Activated CD4-positive, alpha-beta memory T cell treated with anti-CD3 and anti-CD28 coated beads for 36 hours (primary cell): ENCODE measurements at regions not wholly inside any gene's neighbourhood (a gene's known extent, or its start where the extent isn't known, plus 50 kb on each side); places are given as distances from the start of the nearest gene placed in this dataset.

Source experiments
- CTCF ChIA-PET: fragments of 350-600 bp; sonication (Branson Sonifier 250); formaldehyde crosslinking; loops from one replicate; lab custom pipeline; 2021; ENCODE audit warnings: antibody characterized with exemption, inconsistent platforms; lab: Charles Lee
- POLR2A ChIA-PET: fragments of 350-600 bp; sonication (Branson Sonifier 250); formaldehyde crosslinking; loops from one replicate; lab custom pipeline; 2021; ENCODE audit warnings: antibody characterized with exemption; lab: Charles Lee
- DNase-seq: peaks from one replicate; pipeline ENCODE4 v3.0.0-alpha.2; 2020
- H3K27ac Mint-ChIP-seq: one replicate; pipeline ENCODE4 v1.8.0; 2021; ENCODE audit warnings: mixed read lengths
- H3K27me3 Mint-ChIP-seq: one replicate; pipeline ENCODE4 v1.8.0; 2021; ENCODE audit warnings: mixed read lengths
- H3K36me3 Mint-ChIP-seq: one replicate; pipeline ENCODE4 v1.8.0; 2021; ENCODE audit warnings: mixed read lengths
- H3K4me1 Mint-ChIP-seq: one replicate; pipeline ENCODE4 v1.8.0; 2021; ENCODE audit warnings: low read depth, mixed read lengths
- H3K4me3 Mint-ChIP-seq: one replicate; pipeline ENCODE4 v1.8.0; 2021; ENCODE audit warnings: mild to moderate bottlenecking, mixed read lengths
- H3K9me3 Mint-ChIP-seq: one replicate; pipeline ENCODE4 v1.8.0; 2021; ENCODE audit warnings: mixed read lengths
- intact Hi-C: fragments of 100-400 bp; cut with micrococcal nuclease; formaldehyde crosslinking; loops from one replicate; pipeline ENCODE4 v1.15.1; 2023

DNA sequence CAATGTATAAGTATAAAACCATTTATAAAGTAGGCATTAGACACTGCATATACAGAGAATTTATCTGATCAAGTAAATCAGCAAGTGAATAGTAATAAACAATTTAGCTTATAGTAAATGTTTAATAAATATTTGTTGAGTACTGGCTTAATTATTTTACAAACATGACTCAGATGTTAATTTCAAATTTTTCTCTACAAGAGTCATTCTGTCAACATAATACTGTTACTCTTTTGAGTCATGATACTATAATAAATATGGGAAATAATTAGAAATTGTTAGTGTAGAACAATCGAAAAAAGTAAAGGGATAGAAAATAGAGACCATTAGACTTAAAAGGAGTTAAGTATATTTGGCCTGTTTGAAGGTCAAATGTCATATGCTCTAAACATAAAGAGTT is 133.6 kb upstream of the MC4R start:
- DNase-seq, result no peak
- Mint-ChIP-seq H3K4me3 (no peak overlapping the region), H3K27me3 (no peaks in the 10 kb centered on the region), H3K36me3 (no peaks in the 10 kb centered on the region), H3K9me3 (no peaks in the 10 kb centered on the region), H3K27ac (no peak overlapping the region), H3K4me1 (no peaks in the 10 kb centered on the region)
- intact Hi-C loops, result no loop called here
- ChIA-PET CTCF (no interaction called here), POLR2A (no interaction called here)

DNA sequence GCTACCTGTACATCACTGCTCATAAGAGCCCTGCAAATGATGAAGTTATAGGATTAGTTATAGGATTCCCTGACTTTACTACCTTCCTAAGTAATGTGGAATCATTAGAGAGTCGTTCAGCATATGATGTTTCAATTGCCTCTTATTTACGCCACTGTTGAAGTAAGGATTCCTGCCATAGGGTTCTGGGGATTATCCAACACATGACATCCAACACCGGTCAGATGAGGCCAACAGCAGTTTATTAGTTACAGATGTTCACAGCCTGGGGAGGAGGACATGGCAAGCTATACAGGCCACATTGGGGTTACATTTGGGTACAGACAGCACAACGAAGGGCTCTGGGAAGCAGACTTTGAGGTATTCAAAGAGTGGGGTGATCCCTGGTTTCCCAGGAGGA is 134.1 kb upstream of the MC4R start:
- no peak overlapping the region for H3K4me3 Mint-ChIP-seq
- CTCF ChIA-PET, result no interaction called here
- intact Hi-C loops, result no loop called here

DNA sequence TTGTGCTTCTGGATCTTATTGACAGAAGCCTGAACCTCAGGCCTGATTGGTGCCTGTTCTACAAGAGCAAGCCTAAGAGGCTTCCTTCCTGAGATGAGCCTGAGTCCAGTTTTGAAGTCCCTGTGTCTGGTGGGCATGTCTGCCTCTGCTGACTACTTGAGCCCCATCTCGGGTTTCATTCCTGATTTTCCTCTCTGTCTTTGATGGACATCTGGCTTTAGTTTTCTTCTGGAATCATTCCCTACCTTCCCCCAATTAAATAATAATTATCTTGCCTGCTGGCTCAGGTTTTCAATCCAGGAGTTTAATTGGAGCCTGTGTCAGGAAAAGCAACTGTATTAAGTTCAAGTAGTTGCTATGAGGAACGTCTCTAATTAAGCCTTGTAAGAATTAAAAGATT is 135.5 kb upstream of the MC4R start:
- ChIA-PET CTCF (no interaction called here), POLR2A (no interaction called here)
- H3K27ac Mint-ChIP-seq, result no peak overlapping the region
- DNase-seq, result no peak
- H3K9me3 Mint-ChIP-seq, result no peaks in the 10 kb centered on the region
- intact Hi-C loops, result no loop called here
- H3K4me3 Mint-ChIP-seq, result no peak overlapping the region
- no peaks in the 10 kb centered on the region for H3K4me1 Mint-ChIP-seq
- H3K36me3 Mint-ChIP-seq, result no peaks in the 10 kb centered on the region
- no peaks in the 10 kb centered on the region for H3K27me3 Mint-ChIP-seq

More for the DNA sequence above, 134.1 kb upstream of the MC4R start:
- H3K36me3 Mint-ChIP-seq, result no peaks in the 10 kb centered on the region
- no peaks in the 10 kb centered on the region for H3K4me1 Mint-ChIP-seq
- no peaks in the 10 kb centered on the region for H3K9me3 Mint-ChIP-seq
- DNase-seq, result no peak
- POLR2A ChIA-PET, result no interaction called here
- H3K27me3 Mint-ChIP-seq, result no peaks in the 10 kb centered on the region
- no peak overlapping the region for H3K27ac Mint-ChIP-seq

DNA sequence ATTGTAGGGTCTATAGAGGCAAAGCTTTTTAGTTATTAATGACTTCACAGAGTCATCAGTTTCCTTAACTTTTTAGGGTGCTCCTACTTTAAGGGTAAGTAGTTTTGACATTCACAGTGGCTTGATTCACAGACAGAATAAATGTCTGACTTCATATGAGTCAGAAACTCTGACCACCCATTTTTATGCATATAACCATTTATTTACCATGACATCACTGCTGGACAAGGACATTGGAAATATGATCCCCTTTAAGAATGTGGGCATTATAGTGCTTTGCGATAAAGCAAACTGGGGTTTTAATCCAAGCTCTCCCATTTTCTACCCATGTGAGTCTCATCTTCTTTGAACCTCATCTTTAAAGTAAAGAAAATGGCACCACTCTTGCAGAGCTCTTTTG is 162.0 kb upstream of the MC4R start:
- Mint-ChIP-seq H3K9me3 (no peaks in the 10 kb centered on the region), H3K36me3 (no peaks in the 10 kb centered on the region), H3K4me1 (no peaks in the 10 kb centered on the region), H3K4me3 (no peak overlapping the region), H3K27ac (no peak overlapping the region), H3K27me3 (no peaks in the 10 kb centered on the region)
- ChIA-PET CTCF (no interaction called here), POLR2A (no interaction called here)
- intact Hi-C loops, result no loop called here
- DNase-seq, result no peak

DNA sequence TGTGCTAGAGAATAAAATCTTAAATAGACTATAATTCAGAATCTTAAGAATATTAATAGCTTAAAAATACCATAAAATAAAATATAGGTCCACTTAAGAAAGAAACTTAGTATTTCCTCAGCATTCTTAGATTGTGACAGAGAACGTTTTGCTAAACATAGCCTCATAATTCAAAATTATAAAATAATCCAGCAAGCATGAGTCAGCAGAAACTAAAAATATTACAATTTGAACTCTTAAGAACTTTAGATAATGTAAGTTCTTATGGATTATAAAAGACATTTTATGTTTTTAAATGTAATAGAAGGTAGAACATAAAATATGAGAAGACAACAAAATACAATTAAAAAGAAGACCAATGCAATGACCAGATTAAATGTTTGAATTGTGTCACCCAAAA is 164.5 kb upstream of the MC4R start:
- Mint-ChIP-seq H3K27me3 (no peaks in the 10 kb centered on the region), H3K4me3 (no peak overlapping the region), H3K4me1 (no peaks in the 10 kb centered on the region), H3K9me3 (no peaks in the 10 kb centered on the region), H3K27ac (no peak overlapping the region), H3K36me3 (no peaks in the 10 kb centered on the region)
- ChIA-PET CTCF (no interaction called here), POLR2A (no interaction called here)
- intact Hi-C loops, result no loop called here
- DNase-seq, result no peak

DNA sequence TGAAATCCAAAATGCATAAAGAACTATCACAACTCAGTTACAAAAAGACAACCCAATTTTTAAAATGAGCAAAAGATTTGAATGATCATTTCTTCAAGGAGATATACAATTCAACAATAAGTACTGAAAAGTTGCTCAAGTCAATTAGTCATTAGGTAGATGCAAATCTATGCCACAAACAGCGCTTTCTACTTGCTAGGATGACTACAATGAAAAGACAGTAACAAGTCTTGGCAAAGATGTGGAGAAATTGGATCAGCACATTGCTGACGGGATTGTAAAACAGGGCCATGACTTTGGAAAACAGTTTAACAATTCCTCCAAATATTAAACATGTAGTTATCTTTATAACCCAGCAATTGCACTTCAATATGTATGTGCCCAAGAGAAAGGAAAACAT is 166.3 kb upstream of the MC4R start:
- Mint-ChIP-seq H3K27me3 (no peaks in the 10 kb centered on the region), H3K4me3 (no peak overlapping the region), H3K27ac (no peak overlapping the region), H3K36me3 (no peaks in the 10 kb centered on the region), H3K4me1 (no peaks in the 10 kb centered on the region), H3K9me3 (no peaks in the 10 kb centered on the region)
- POLR2A ChIA-PET, result no interaction called here
- CTCF ChIA-PET, result no interaction called here
- DNase-seq, result no peak
- intact Hi-C loops, result no loop called here

DNA sequence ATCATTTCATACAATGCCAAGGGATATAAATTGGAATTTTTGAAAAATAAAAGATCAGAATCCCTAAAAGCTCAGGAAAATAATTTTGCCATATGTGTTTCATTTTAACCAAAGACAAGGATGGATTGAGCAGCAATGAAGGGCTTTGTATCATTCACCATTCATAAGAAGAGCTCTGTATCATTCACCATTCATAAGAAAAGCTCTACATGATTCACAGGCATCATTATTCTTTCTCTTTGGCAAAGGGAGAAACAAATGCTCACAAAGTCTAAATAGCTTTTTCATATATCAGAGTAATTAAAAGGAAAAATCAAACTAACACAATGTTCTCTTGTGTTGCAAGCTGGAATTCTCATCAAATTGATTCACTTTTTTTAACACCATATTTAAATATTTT is 169.1 kb upstream of the MC4R start:
- Mint-ChIP-seq H3K4me3 (no peak overlapping the region), H3K9me3 (no peaks in the 10 kb centered on the region), H3K27ac (no peak overlapping the region), H3K4me1 (no peaks in the 10 kb centered on the region), H3K36me3 (no peaks in the 10 kb centered on the region), H3K27me3 (no peaks in the 10 kb centered on the region)
- no peak for DNase-seq
- CTCF ChIA-PET, result no interaction called here
- intact Hi-C loops, result loop anchor here (10.0 kb wide), 2 partner anchors 847 to 1087 kb away; partner anchors contain the start of gene CCBE1
- POLR2A ChIA-PET, result no interaction called here

DNA sequence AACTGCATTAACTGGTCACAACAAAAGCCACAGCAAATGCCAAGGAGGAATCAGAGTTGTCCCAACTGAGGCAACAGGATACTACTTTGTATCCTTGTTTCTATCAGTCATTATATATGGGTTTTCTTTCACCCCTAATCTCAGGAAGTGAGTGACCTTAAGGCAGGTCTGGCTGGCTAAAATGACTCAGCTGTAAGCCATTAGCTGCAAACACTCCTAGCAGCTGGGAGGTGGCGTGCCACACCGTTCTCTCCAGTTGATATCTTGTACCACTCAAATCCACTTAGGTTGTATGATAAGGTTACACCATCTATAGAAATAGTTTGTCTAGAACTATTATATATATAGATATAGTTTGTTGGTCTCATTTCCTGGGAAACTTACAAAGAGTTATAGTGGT is 171.1 kb upstream of the MC4R start:
- Mint-ChIP-seq H3K27ac (no peak overlapping the region), H3K4me1 (no peaks in the 10 kb centered on the region), H3K27me3 (no peaks in the 10 kb centered on the region), H3K9me3 (no peaks in the 10 kb centered on the region), H3K36me3 (no peaks in the 10 kb centered on the region), H3K4me3 (no peak overlapping the region)
- DNase-seq, result no peak
- POLR2A ChIA-PET, result no interaction called here
- intact Hi-C loops, result loop anchor here (10.0 kb wide), 2 partner anchors 849 to 1089 kb away; partner anchors contain the start of gene CCBE1
- CTCF ChIA-PET, result no interaction called here

DNA sequence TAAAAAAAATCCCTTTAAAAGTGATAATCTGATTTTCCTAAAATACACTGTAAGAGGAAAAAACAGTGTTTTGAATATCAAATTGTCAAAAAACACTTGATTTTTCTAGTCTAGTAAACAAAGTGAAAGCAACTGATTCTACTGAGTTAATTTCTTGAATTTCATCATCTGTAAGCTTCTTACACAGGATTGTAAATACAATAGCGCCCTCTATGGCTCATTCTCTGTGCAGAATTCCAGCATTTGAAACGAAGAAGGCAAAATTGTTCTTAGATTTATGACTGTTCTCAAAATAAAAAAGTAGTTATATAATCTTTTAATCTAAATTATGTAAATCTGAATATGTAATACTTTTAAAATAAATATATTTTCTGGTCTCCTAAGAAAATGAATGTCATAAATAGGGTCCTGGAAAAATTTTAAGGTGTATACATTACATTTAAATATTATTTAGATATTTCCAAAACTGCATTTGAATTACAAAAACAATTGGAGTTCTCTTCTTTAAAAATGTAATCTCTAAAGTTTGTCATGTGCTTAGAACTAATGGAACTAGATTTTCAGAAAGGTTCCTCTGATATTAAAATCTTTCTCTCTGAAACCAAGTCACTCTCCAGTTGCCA is 176.9 kb upstream of the MC4R start:
- H3K36me3 Mint-ChIP-seq, result no peaks in the 10 kb centered on the region
- H3K4me1 Mint-ChIP-seq, result no peaks in the 10 kb centered on the region
- no peak overlapping the region for H3K27ac Mint-ChIP-seq
- H3K4me3 Mint-ChIP-seq, result no peak overlapping the region
- POLR2A ChIA-PET, result interaction anchor here (0.6 kb wide), 1 partner anchor 538 kb away, joined by 3 read pairs; no protein-coding TSS in a partner anchor
- H3K9me3 Mint-ChIP-seq, result no peaks in the 10 kb centered on the region
- intact Hi-C loops, result loop anchor here (1.0 to 10.0 kb wide), 5 partner anchors 555 to 1095 kb away; partner anchors contain the start of gene CCBE1
- CTCF ChIA-PET, result interaction anchor here (1.1 to 3.0 kb wide), 5 partner anchors 553 to 1090 kb away, joined by 3 to 22 read pairs (median 6); no protein-coding TSS in a partner anchor
- no peak for DNase-seq
- no peaks in the 10 kb centered on the region for H3K27me3 Mint-ChIP-seq

DNA sequence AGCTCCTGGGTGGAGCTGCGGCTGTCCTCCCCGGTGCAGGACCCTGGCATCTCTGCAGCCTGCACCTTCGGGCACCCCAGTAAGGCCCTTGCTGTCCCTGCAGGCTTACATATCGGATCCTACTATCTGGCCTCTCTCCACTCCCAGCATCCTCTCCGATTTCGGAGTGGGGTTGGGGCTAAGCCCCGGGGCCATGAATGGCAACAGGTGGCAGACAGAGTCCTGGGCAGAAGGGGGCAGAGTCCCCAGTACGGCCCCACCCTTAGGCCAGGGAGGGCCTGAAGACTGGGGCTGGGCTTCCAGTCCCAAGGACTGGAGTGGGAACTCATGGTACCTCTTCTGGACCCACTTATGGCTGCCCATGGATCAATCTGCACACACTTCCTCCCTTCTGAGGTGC is 180.4 kb upstream of the MC4R start:
- no peaks in the 10 kb centered on the region for H3K4me1 Mint-ChIP-seq
- POLR2A ChIA-PET, result no interaction called here
- H3K27me3 Mint-ChIP-seq, result no peaks in the 10 kb centered on the region
- CTCF ChIA-PET, result interaction anchor here (0.5 to 1.2 kb wide), 2 partner anchors 157 to 557 kb away, joined by 3 read pairs; no protein-coding TSS in a partner anchor
- H3K9me3 Mint-ChIP-seq, result no peaks in the 10 kb centered on the region
- no peak overlapping the region for H3K4me3 Mint-ChIP-seq
- DNase-seq, result no peak
- H3K36me3 Mint-ChIP-seq, result no peaks in the 10 kb centered on the region
- no peak overlapping the region for H3K27ac Mint-ChIP-seq
- intact Hi-C loops, result no loop called here

DNA sequence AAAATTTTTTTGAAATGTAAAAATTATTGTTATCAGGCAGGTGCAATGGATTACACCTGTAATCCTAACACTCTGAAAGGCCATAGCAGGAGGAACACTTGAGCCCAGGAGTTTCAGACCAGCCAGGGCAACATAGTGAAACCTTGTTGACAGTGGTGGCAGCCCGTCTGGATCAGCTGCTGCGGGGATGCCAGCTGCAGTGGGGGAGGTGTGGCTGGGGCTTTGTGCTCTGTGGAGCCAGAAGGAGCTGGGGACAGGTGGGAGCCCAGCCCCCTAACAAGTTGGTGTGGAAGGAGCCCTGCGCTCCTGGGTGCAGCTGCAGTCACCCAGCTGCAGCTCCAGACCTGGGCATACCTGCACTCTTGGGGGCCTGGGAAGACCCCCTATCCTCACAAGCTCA is 182.4 kb upstream of the MC4R start:
- H3K27me3 Mint-ChIP-seq, result no peaks in the 10 kb centered on the region
- H3K27ac Mint-ChIP-seq, result no peak overlapping the region
- intact Hi-C loops, result no loop called here
- H3K36me3 Mint-ChIP-seq, result no peaks in the 10 kb centered on the region
- H3K4me3 Mint-ChIP-seq, result no peak overlapping the region
- H3K4me1 Mint-ChIP-seq, result no peaks in the 10 kb centered on the region
- POLR2A ChIA-PET, result no interaction called here
- CTCF ChIA-PET, result interaction anchor here (1.6 kb wide), 1 partner anchor 567 kb away, joined by 8 read pairs; no protein-coding TSS in a partner anchor
- H3K9me3 Mint-ChIP-seq, result no peaks in the 10 kb centered on the region
- no peak for DNase-seq

DNA sequence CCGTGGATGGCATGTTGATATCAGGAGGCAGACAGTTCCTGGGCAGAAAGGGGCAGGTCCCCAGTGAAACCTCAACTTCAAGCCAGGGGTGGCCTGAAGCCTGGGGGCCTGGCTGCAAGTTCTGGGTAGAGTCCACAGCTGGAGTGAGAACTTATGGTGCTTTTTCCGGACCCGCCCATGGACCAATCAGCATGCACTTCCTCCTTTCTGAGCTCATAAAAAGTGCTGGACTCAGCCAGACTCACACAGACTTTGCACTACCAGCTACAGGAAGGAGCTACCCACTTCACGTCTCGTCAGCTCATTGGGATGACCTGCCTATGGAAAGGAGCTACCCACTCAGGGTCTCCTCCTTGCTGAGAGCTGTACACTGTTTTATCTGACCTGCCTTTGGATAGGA is 183.1 kb upstream of the MC4R start:
- CTCF ChIA-PET, result interaction anchor here (0.6 to 1.6 kb wide), 3 partner anchors 376 to 1096 kb away, joined by 3 to 8 read pairs (median 3); no protein-coding TSS in a partner anchor
- Mint-ChIP-seq H3K4me1 (no peaks in the 10 kb centered on the region), H3K4me3 (no peak overlapping the region), H3K27ac (no peak overlapping the region), H3K27me3 (no peaks in the 10 kb centered on the region), H3K36me3 (no peaks in the 10 kb centered on the region), H3K9me3 (no peaks in the 10 kb centered on the region)
- no peak for DNase-seq
- POLR2A ChIA-PET, result no interaction called here
- intact Hi-C loops, result no loop called here

DNA sequence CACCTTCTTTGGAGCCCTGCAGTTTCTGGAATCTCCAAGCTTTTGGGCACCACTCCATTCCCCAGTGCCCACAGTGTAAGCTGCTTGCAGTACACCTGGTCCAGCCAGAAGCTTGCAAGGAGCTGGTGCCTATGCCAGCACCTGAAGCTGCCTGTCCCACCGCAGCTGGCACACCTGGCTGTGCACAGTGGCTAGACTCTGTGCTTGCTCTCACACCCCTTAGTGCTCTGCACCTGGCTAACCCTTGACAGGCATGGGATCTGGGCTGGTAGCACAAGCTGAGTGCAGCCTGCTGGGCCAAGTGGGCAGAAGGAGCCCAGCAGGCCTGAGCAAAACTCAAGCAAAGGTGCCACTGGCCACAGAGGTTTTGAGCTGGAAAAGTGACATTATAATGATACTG is 183.8 kb upstream of the MC4R start:
- Mint-ChIP-seq H3K9me3 (no peaks in the 10 kb centered on the region), H3K4me1 (no peaks in the 10 kb centered on the region), H3K36me3 (no peaks in the 10 kb centered on the region), H3K27me3 (no peaks in the 10 kb centered on the region), H3K4me3 (no peak overlapping the region), H3K27ac (no peak overlapping the region)
- ChIA-PET CTCF (interaction anchor here (0.6 to 1.6 kb wide), 3 partner anchors 377 to 1097 kb away, joined by 3 to 8 read pairs (median 3); no protein-coding TSS in a partner anchor), POLR2A (no interaction called here)
- no peak for DNase-seq
- intact Hi-C loops, result no loop called here
